Endothelial cell of umbilical vein (primary cell): ENCODE measurements at regions not wholly inside any gene's neighbourhood (a gene's known extent, or its start where the extent isn't known, plus 50 kb on each side); places are given as distances from the start of the nearest gene placed in this dataset.

Experiments used
- BruUV-seq: library from RNA; stranded (reverse); fragments of 400-500 nt; replicated peaks from 2 replicates; lab custom pipeline; 2021; lab: Mats Ljungman, UMichigan
- CTCF ChIA-PET: fragments of 300-600, 350-600 bp; sonication (Branson Sonifier 250); formaldehyde crosslinking; loops from one replicate; lab custom pipeline; 2021; ENCODE audit warnings: antibody characterized with exemption, inconsistent platforms; lab: Charles Lee
- POLR2A ChIA-PET: fragments of 300-600, 350-600 bp; sonication (Branson Sonifier 250); formaldehyde crosslinking; loops from one replicate; lab custom pipeline; 2021; ENCODE audit warnings: antibody characterized with exemption, inconsistent platforms; lab: Charles Lee
- DNase-seq: peaks from one replicate; pipeline ENCODE4 v3.0.0-alpha.2; 2011; ENCODE audit warnings: low read depth, low spot score
- FAIRE-seq: peaks from 2 replicates; lab custom pipeline; 2011; peaks lifted over from hg19 to GRCh38; lab: Jason Lieb, UNC
- H2AFZ ChIP-seq: 2 replicates; pipeline ENCODE4 v1.6.0; 2012; ENCODE audit warnings: low read depth, low read length, control low read depth, inconsistent platforms
- H3K27ac ChIP-seq: 2 replicates; pipeline ENCODE4 v1.5.1; 2011; ENCODE audit warnings: low read depth, mild to moderate bottlenecking, control low read depth, low read length, moderate library complexity; ENCODE audit not compliant: insufficient read depth
- H3K27me3 ChIP-seq, 2 experiments: 2 replicates each; pipeline versions ENCODE4 v1.6.0 to v1.6.1; 2011; ENCODE audit warnings: low read length in 2 of 2, mixed read lengths in 1 of 2; ENCODE audit not compliant: control insufficient read depth in 2 of 2, insufficient read depth in 2 of 2
- H3K36me3 ChIP-seq, 2 experiments: 2 replicates in 1 of 2; 3 replicates in 1 of 2; pipeline ENCODE4 v1.5.1; 2011; ENCODE audit warnings: low read length in 2 of 2, mild to moderate bottlenecking in 1 of 2, moderate library complexity in 1 of 2; ENCODE audit not compliant: control insufficient read depth in 2 of 2, insufficient read depth in 2 of 2; ENCODE audit errors: extremely low read depth in 1 of 2
- H3K4me1 ChIP-seq: 3 replicates; pipeline ENCODE4 v1.5.1; 2011; ENCODE audit warnings: mild to moderate bottlenecking, low read length; ENCODE audit not compliant: control insufficient read depth, insufficient read depth; ENCODE audit errors: extremely low read depth
- H3K4me2 ChIP-seq: 2 replicates; pipeline ENCODE4 v1.6.1; 2011; ENCODE audit warnings: low read length, control low read depth, mixed read lengths; ENCODE audit not compliant: insufficient read depth
- H3K4me3 ChIP-seq, 3 experiments: fragments of 200-600 bp in 1 of 3; sonication (generic), shearing (Covaris generic) in 1 of 3; replicated peaks in 1 of 3; 2 replicates each; pipeline ENCODE4 v1.5.1; 2011 to 2016; ENCODE audit warnings: control low read depth in 3 of 3, low read length in 3 of 3, mild to moderate bottlenecking in 2 of 3, inconsistent platforms in 1 of 3, low read depth in 1 of 3, moderate library complexity in 1 of 3; ENCODE audit not compliant: insufficient read depth in 1 of 3
- H3K79me2 ChIP-seq: 2 replicates; pipeline ENCODE4 v1.6.0; 2012; ENCODE audit warnings: low read length, inconsistent platforms; ENCODE audit not compliant: control insufficient read depth, insufficient read depth
- H3K9ac ChIP-seq: replicated peaks from 2 replicates; pipeline ENCODE3; 2011; ENCODE audit warnings: low read length, control low read depth; ENCODE audit not compliant: insufficient read depth; ENCODE audit errors: extremely low read depth
- H3K9me1 ChIP-seq: replicated peaks from 3 replicates; pipeline ENCODE4 v1.6.0; 2011; ENCODE audit warnings: mild to moderate bottlenecking, low read length; ENCODE audit not compliant: control insufficient read depth, insufficient read depth; ENCODE audit errors: extremely low read depth
- H3K9me3 ChIP-seq: replicated peaks from 2 replicates; pipeline ENCODE4 v1.5.1; 2012; ENCODE audit warnings: low read length, inconsistent platforms; ENCODE audit not compliant: control insufficient read depth, insufficient read depth
- H4K20me1 ChIP-seq: replicated peaks from 2 replicates; pipeline ENCODE3; 2011; ENCODE audit warnings: mild to moderate bottlenecking, low read length; ENCODE audit not compliant: control insufficient read depth, insufficient read depth; ENCODE audit errors: extremely low read depth
- CTCF ChIP-seq, 2 donors: IDR thresholded peaks; 1 replicate in 1 of 2; 2 replicates in 1 of 2; pipeline ENCODE4 v1.5.1; 2011; ENCODE audit warnings: low read length in 2 of 2, mild to moderate bottlenecking in 2 of 2, moderate library complexity in 2 of 2, control low read depth in 1 of 2, inconsistent platforms in 1 of 2, low read depth in 1 of 2; ENCODE audit not compliant: insufficient read depth in 1 of 2; ENCODE audit errors: extremely low read depth in 1 of 2
- EZH2 ChIP-seq: IDR thresholded peaks from 2 replicates; pipeline ENCODE4 v1.6.1; 2012; ENCODE audit warnings: borderline replicate concordance, low read depth, mild to moderate bottlenecking, moderate library complexity, low read length, inconsistent platforms; ENCODE audit not compliant: severe bottlenecking
- FOS ChIP-seq: IDR thresholded peaks from 2 replicates; pipeline ENCODE4 v1.6.1; 2011; ENCODE audit warnings: mild to moderate bottlenecking, low read length, moderate library complexity, borderline replicate concordance; ENCODE audit not compliant: insufficient read depth
- GATA2 ChIP-seq: IDR thresholded peaks from 2 replicates; pipeline ENCODE4 v1.7.0; 2011; ENCODE audit warnings: low read depth, mild to moderate bottlenecking, moderate library complexity, mixed read lengths, low read length; ENCODE audit not compliant: insufficient read length, insufficient read depth
- JUN ChIP-seq: IDR thresholded peaks from 2 replicates; pipeline ENCODE4 v1.6.1; 2011; ENCODE audit warnings: borderline replicate concordance, low read depth; ENCODE audit not compliant: insufficient read length, insufficient read depth
- MAX ChIP-seq: IDR thresholded peaks from 2 replicates; pipeline ENCODE4 v1.6.1; 2011; ENCODE audit not compliant: insufficient read depth, insufficient read length
- MYC ChIP-seq: IDR thresholded peaks from one replicate; pipeline ENCODE4 v1.6.1; 2011; ENCODE audit warnings: mild to moderate bottlenecking, low read depth, low read length
- POLR2A ChIP-seq: IDR thresholded peaks from 2 replicates; pipeline ENCODE4 v1.6.1; 2012; ENCODE audit warnings: low read depth, mild to moderate bottlenecking, control low read depth, low read length
- POLR2AphosphoS5 ChIP-seq: IDR thresholded peaks from 2 replicates; pipeline ENCODE4 v1.6.1; 2012; ENCODE audit warnings: low read depth, mild to moderate bottlenecking, control low read depth, low read length, moderate library complexity; ENCODE audit not compliant: insufficient read depth
- dilution Hi-C: fragments of 300-500 bp; cut with MboI; formaldehyde crosslinking; loops from one replicate; pipeline ENCODE4 v1.15.0; 2019; ENCODE audit warnings: low sequenced_read_pairs; ENCODE audit not compliant: extremely low pct_ligation_motif_present
- intact Hi-C: fragments of 100-400 bp; cut with micrococcal nuclease; formaldehyde crosslinking; loops from one replicate; pipeline ENCODE4 v1.10.0; 2022

- Histone ChIP-seq H3K4me1 (peaks cover 13% of the 10 kb centered on the region), H4K20me1 (no peaks in the 10 kb centered on the region), H3K27ac (no peak overlapping the region), H3K4me2 (no peak overlapping the region), H3K36me3 (no peaks in the 10 kb centered on the region), H3K79me2 (no peaks in the 10 kb centered on the region), H3K9me1 (no peaks in the 10 kb centered on the region), H3K27me3 (no peaks in the 10 kb centered on the region), H3K9ac (no peak overlapping the region), H2AFZ (no peak overlapping the region), H3K9me3 (no peaks in the 10 kb centered on the region), H3K4me3 (no peak overlapping the region)
- intact Hi-C loops: no loop called here
- ChIA-PET CTCF (no interaction called here), POLR2A (no interaction called here)
- BruUV-seq: no TSS peak
- FAIRE-seq (no peak), DNase-seq (no peak)
- no peak for TF ChIP-seq MAX
- TF ChIP-seq POLR2A: no peak
- TF ChIP-seq GATA2: no peak
- TF ChIP-seq CTCF (IDR thresholded peaks at IDR 0.05; ENCODE audit: extremely low read depth in 1 of 2, insufficient read depth in 1 of 2, low read depth in 1 of 2, low read length in 2 of 2): no peak
- no peak for TF ChIP-seq POLR2AphosphoS5
- no peak for TF ChIP-seq EZH2
- no peak for TF ChIP-seq MYC
- no peak for TF ChIP-seq JUN
- no peak for TF ChIP-seq FOS
- dilution Hi-C loops: no loop called here
Measured at GRCh38 chr4:53732661-53733060, 141.4 kb upstream of the LNX1 start.
